Tibial nerve (tissue), 4 donors: ENCODE measurements at regions not wholly inside any gene's neighbourhood (a gene's known extent, or its start where the extent isn't known, plus 50 kb on each side); places are given as distances from the start of the nearest gene placed in this dataset.

ENCODE experiments used
- DNase-seq, 2 donors: peaks; one replicate each; pipeline ENCODE4 v3.0.0-alpha.2; 2019; ENCODE audit warnings: low spot score in 2 of 2
- H3K27ac ChIP-seq, 4 donors: fragments of 200-600 bp; sonication (generic) in 3 of 4; one replicate each; pipeline ENCODE4 v1.5.1; 2017 to 2019; ENCODE audit warnings: mild to moderate bottlenecking in 1 of 4
- H3K27me3 ChIP-seq, 2 donors: fragments of 200-600 bp; sonication (generic) in 1 of 2; one replicate each; pipeline versions ENCODE4 v1.5.1 to v1.6.0; 2017 to 2019
- H3K36me3 ChIP-seq, 3 donors: fragments of 200-600 bp; sonication (generic); one replicate each; pipeline ENCODE4 v1.5.1; 2018 to 2019
- H3K4me1 ChIP-seq, 4 donors: fragments of 200-600 bp; sonication (generic) in 3 of 4; one replicate each; pipeline ENCODE4 v1.5.1; 2017 to 2019
- H3K4me3 ChIP-seq, 4 donors: fragments of 200-600 bp; sonication (generic) in 3 of 4; one replicate each; pipeline ENCODE4 v1.5.1; 2017 to 2019; ENCODE audit warnings: mild to moderate bottlenecking in 1 of 4, moderate library complexity in 1 of 4
- H3K9me3 ChIP-seq, 4 donors: fragments of 200-600 bp; sonication (generic) in 3 of 4; one replicate each; pipeline ENCODE4 v1.5.1; 2017 to 2019
- EP300 ChIP-seq, 2 donors: sonication (generic); formaldehyde crosslinking; IDR thresholded peaks; one replicate each; pipeline ENCODE4 v1.6.1; 2017; ENCODE audit warnings: antibody characterized with exemption in 2 of 2, mild to moderate bottlenecking in 1 of 2
- POLR2A ChIP-seq, 2 donors: fragments of 450-650 bp; IDR thresholded peaks; one replicate each; pipeline ENCODE4 v1.6.1; 2017; ENCODE audit warnings: antibody characterized with exemption in 2 of 2, mild to moderate bottlenecking in 2 of 2, moderate library complexity in 2 of 2
- WGBS, 2 donors: methylation state at CpG; one replicate each; pipeline ENCODE4 v1.1.5; 2018; 5-methylcytosine and 5-hydroxymethylcytosine counted together
- TF ChIP-seq, protein P1 (sequence below), 5 experiments: fragments of 200-600 bp in 3 of 5; fragments of 450-650 bp in 2 of 5; sonication (generic) in 3 of 5; IDR thresholded peaks; one replicate each; pipeline ENCODE4 v1.5.1; 2016 to 2019; ENCODE audit warnings: antibody characterized with exemption in 5 of 5, mild to moderate bottlenecking in 3 of 5, moderate library complexity in 2 of 5

DNA sequence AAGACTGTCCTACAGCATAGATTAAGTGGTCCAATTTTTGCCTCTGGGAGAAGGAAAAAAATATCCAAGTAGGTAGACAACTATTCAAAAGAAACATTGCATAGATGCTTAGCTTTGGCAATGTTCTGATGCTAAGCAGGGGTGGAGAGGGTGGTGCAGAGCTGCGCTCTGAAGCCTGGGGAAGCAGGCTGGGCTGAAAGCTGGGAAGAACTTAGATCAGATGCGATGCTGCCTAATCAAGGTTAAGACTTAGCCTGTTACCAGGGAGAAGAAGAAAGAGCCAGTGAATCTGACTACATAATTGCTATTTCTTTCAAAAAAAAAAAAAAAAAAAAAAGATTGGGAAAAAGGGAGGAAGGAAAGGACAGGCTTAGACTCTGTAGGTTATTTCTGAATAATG is 89.0 kb upstream of the SCOC start:
- 78 to 91% methylated on average over 2 of the region's 2 CpGs for WGBS, 2 donors
- TF ChIP-seq, protein P1, sequence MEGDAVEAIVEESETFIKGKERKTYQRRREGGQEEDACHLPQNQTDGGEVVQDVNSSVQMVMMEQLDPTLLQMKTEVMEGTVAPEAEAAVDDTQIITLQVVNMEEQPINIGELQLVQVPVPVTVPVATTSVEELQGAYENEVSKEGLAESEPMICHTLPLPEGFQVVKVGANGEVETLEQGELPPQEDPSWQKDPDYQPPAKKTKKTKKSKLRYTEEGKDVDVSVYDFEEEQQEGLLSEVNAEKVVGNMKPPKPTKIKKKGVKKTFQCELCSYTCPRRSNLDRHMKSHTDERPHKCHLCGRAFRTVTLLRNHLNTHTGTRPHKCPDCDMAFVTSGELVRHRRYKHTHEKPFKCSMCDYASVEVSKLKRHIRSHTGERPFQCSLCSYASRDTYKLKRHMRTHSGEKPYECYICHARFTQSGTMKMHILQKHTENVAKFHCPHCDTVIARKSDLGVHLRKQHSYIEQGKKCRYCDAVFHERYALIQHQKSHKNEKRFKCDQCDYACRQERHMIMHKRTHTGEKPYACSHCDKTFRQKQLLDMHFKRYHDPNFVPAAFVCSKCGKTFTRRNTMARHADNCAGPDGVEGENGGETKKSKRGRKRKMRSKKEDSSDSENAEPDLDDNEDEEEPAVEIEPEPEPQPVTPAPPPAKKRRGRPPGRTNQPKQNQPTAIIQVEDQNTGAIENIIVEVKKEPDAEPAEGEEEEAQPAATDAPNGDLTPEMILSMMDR (IDR thresholded peaks at IDR 0.05) = no peak
- no peak for TF ChIP-seq POLR2A (IDR thresholded peaks at IDR 0.05)
- no peak for TF ChIP-seq EP300 (IDR thresholded peaks at IDR 0.05)
- Histone ChIP-seq H3K27ac (no peak overlapping the region), H3K9me3 (no peaks in the 10 kb centered on the region), H3K4me1 (no peaks in the 10 kb centered on the region), H3K27me3 (no peaks in the 10 kb centered on the region), H3K36me3 (no peaks in the 10 kb centered on the region), H3K4me3 (no peak overlapping the region)
- no peak for DNase-seq

DNA sequence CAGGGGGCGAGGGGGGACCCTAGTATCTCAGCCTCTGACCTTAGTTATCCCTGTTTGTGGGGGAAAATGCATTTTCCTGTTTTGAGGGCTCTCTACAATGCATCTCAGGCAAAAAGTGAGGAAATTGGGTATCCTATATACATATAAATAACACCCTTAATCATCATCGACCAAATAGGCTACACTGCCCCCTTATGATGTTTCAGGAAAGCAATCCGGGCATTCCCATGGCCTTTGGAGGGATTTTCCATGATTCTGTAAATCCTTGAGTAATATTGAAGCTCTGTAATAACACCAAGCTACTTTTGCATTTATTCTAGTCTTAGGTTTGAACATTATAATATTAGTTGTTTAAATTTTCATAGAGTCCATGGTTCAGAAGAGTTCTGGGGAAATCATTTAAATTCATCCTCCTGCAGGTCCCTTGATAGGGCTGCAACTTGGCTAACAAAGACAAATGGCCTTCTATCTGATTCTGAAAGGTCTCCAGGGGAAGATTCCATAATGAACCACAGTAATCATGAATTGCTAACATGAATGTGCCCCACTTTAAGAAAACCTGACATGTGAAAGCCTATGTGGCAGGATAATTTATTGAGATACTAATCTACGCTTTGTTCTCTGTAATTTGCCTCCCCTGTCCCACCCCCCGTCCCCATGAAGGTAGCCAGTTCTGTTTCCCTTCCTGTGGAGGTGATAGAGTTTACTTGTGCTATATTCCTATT is 91.5 kb upstream of the SCOC start:
- Histone ChIP-seq H3K9me3 (no peaks in the 10 kb centered on the region), H3K4me1 (no peaks in the 10 kb centered on the region), H3K4me3 (no peak overlapping the region), H3K27ac (no peak overlapping the region), H3K36me3 (no peaks in the 10 kb centered on the region), H3K27me3 (no peaks in the 10 kb centered on the region)
- WGBS, 2 donors = 74 to 77% methylated on average over 5 of the region's 5 CpGs
- TF ChIP-seq EP300 (IDR thresholded peaks at IDR 0.05) (no peak), POLR2A (IDR thresholded peaks at IDR 0.05) (no peak)
- TF ChIP-seq, protein P1 (IDR thresholded peaks at IDR 0.05) = no peak
- no peak for DNase-seq

DNA sequence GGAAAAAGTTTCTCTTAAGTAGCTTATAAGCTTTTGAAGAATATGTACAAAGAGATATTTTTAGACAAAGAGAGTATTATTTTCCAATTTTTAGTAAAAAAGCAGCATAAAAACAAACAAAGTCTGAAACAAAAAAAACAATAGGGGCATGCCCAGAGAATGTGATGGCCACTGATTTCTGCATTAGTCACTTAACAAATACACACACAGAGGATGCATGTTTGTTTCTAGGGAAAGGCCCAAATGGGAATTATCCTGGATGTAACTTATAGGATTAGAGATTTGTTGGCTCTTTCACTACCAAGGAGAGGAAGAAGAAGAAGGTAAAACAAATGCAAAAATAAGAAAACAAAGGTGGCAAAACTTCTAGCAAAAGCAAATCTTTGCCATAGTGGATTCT is 95.9 kb upstream of the SCOC start:
- H3K9me3 ChIP-seq = no peaks in the 10 kb centered on the region
- no peaks in the 10 kb centered on the region for H3K4me1 ChIP-seq
- DNase-seq = no peak
- no peaks in the 10 kb centered on the region for H3K36me3 ChIP-seq
- H3K27me3 ChIP-seq = no peaks in the 10 kb centered on the region
- TF ChIP-seq EP300 (IDR thresholded peaks at IDR 0.05) (no peak), POLR2A (IDR thresholded peaks at IDR 0.05) (no peak)
- TF ChIP-seq, protein P1 (IDR thresholded peaks at IDR 0.05) = no peak
- H3K27ac ChIP-seq = no peak overlapping the region
- no peak overlapping the region for H3K4me3 ChIP-seq

DNA sequence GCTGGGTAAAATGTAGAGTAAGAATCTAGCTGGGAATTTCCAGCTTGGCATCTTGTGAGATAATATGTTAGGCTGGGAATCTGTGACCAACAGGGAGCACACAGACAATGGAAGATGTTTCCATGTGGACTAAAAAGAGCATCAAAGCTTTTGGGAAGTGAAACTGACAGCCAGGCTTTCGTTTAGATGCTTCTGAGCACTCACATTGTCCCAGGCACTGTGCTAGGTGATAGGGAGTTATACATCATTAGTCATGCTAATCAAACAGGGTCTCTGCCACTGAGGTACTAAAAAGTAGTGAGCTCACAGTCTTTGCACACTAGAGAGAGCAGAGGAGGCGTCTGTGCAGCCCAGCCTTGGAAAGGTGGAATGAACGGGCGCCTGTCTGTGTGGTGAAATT is 101.9 kb upstream of the SCOC start:
- H3K27me3 ChIP-seq = no peaks in the 10 kb centered on the region
- WGBS, 2 donors = 85 to 91% methylated on average over 4 of the region's 4 CpGs
- no peaks in the 10 kb centered on the region for H3K36me3 ChIP-seq

DNA sequence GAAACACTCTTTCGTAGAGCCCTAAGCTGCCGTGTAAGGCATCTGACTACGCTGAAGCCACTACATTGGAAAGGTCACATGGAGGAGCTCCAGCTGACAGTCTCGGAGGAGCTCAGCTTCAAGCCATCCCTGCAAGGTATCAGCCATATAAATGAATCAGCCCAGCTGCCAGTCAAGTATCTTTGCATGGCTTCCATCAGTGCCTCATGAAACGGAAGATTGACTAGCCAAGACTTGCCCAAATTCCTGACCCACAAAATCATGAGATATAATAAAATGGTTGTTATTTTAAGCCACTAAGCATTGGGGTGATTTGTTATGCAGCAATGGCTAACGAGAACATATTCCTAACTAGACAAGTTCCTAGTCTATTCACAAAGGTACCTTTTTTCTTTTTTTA is 104.1 kb upstream of the SCOC start:
- H3K27ac ChIP-seq = no peak overlapping the region
- no peaks in the 10 kb centered on the region for H3K27me3 ChIP-seq
- no peaks in the 10 kb centered on the region for H3K4me1 ChIP-seq
- 95% methylated on average over 6 of the region's 6 CpGs for WGBS, 2 donors
- no peak for TF ChIP-seq EP300 (IDR thresholded peaks at IDR 0.05)
- H3K36me3 ChIP-seq = no peaks in the 10 kb centered on the region
- H3K9me3 ChIP-seq = no peaks in the 10 kb centered on the region
- no peak for DNase-seq
- H3K4me3 ChIP-seq = no peak overlapping the region

More for the DNA sequence above, 101.9 kb upstream of the SCOC start:
- DNase-seq = no peak
- no peak overlapping the region for H3K4me3 ChIP-seq
- H3K4me1 ChIP-seq = no peaks in the 10 kb centered on the region
- TF ChIP-seq, protein P1 (IDR thresholded peaks at IDR 0.05) = no peak
- TF ChIP-seq POLR2A (IDR thresholded peaks at IDR 0.05) (no peak), EP300 (IDR thresholded peaks at IDR 0.05) (no peak)
- H3K27ac ChIP-seq = no peak overlapping the region
- H3K9me3 ChIP-seq = no peaks in the 10 kb centered on the region
